Panc1 (cell line): ENCODE measurements at regions not wholly inside any gene's neighbourhood (a gene's known extent, or its start where the extent isn't known, plus 50 kb on each side); places are given as distances from the start of the nearest gene placed in this dataset.

Source experiments
- ATAC-seq: fragments of 200-7000 bp; cut with Tn5 transposase; 2 replicates; pipeline ENCODE4 v1.9.1; 2020; ENCODE audit warnings: mild to moderate bottlenecking, moderate library complexity
- BruUV-seq: library from RNA; stranded (reverse); fragments of 400-500 nt; replicated peaks from 2 replicates; lab custom pipeline; 2021; lab: Mats Ljungman, UMichigan
- CTCF ChIA-PET: fragments of 300-600 bp; sonication (Branson Sonifier 250); formaldehyde crosslinking; loops from one replicate; lab custom pipeline; 2022; ENCODE audit warnings: antibody characterized with exemption; lab: Charles Lee
- POLR2A ChIA-PET: fragments of 300-600 bp; sonication (Branson Sonifier 250); formaldehyde crosslinking; loops from one replicate; lab custom pipeline; 2022; ENCODE audit warnings: antibody characterized with exemption; lab: Charles Lee
- DNase-seq: peaks from one replicate; pipeline ENCODE4 v3.0.0-alpha.2; 2010; ENCODE audit warnings: low read depth, low spot score
- H3K27ac ChIP-seq: 2 replicates; pipeline ENCODE4 v1.5.1; 2011; ENCODE audit warnings: mild to moderate bottlenecking, low read length, inconsistent platforms
- H3K27me3 ChIP-seq: fragments of 200-500 bp; sonication (Bioruptor generic); 2 replicates; pipeline ENCODE4 v1.6.0; 2014; ENCODE audit warnings: low read length, inconsistent platforms; ENCODE audit not compliant: control insufficient read depth, insufficient read depth
- H3K36me3 ChIP-seq: fragments of 200-500 bp; sonication (Bioruptor generic); 2 replicates; pipeline ENCODE4 v1.5.1; 2014; ENCODE audit warnings: inconsistent platforms, mild to moderate bottlenecking, low read length, moderate library complexity; ENCODE audit not compliant: control insufficient read depth, insufficient read depth
- H3K4me1 ChIP-seq: 2 replicates; pipeline ENCODE4 v1.5.1; 2011; ENCODE audit warnings: inconsistent platforms, mild to moderate bottlenecking, low read length, moderate library complexity; ENCODE audit not compliant: control insufficient read depth, insufficient read depth
- H3K4me3 ChIP-seq, 2 experiments: 2 replicates each; pipeline ENCODE4 v1.5.1; 2011 to 2012; ENCODE audit warnings: low read depth in 2 of 2, low read length in 2 of 2, mild to moderate bottlenecking in 2 of 2, inconsistent platforms in 1 of 2, moderate library complexity in 1 of 2
- H3K9me3 ChIP-seq: fragments of 200-500 bp; sonication (Bioruptor generic); 2 replicates; pipeline ENCODE4 v1.5.1; 2014; ENCODE audit warnings: low read depth, mild to moderate bottlenecking, inconsistent platforms, low read length, moderate library complexity; ENCODE audit not compliant: control insufficient read depth, insufficient read depth
- CTCF ChIP-seq: fragments of 450-650 bp; IDR thresholded peaks from 2 replicates; pipeline ENCODE4 v1.5.1; 2017; ENCODE audit warnings: mild to moderate bottlenecking
- POLR2AphosphoS5 ChIP-seq: IDR thresholded peaks from 2 replicates; pipeline ENCODE4 v1.6.1; 2012; ENCODE audit warnings: mild to moderate bottlenecking, low read depth, low read length, moderate library complexity
- REST ChIP-seq, 2 experiments: IDR thresholded peaks; 2 replicates each; pipeline ENCODE4 v1.6.1; 2011 to 2012; ENCODE audit warnings: low read depth in 2 of 2, control low read depth in 1 of 2, low read length in 1 of 2, mild to moderate bottlenecking in 1 of 2, moderate library complexity in 1 of 2; ENCODE audit not compliant: insufficient read depth in 1 of 2
- SIN3A ChIP-seq: IDR thresholded peaks from 2 replicates; pipeline ENCODE4 v1.6.1; 2012; ENCODE audit warnings: low read depth, mild to moderate bottlenecking, low read length, moderate library complexity, borderline replicate concordance; ENCODE audit not compliant: insufficient read depth
- TCF7L2 ChIP-seq: IDR thresholded peaks from 2 replicates; pipeline ENCODE4 v1.6.1; 2011; ENCODE audit warnings: mild to moderate bottlenecking, low read depth, low read length, inconsistent platforms
- in situ Hi-C: cut with HindIII; loops from 2 replicates; pipeline ENCODE4 v1.10.0; 2016; ENCODE audit warnings: low sequenced_read_pairs, low pct_unique_long_range_greater_than_20kb
- intact Hi-C: fragments of 100-400 bp; cut with micrococcal nuclease; formaldehyde crosslinking; loops from one replicate; pipeline ENCODE4 v1.10.0; 2022; ENCODE audit not compliant: unreplicated experiment

GRCh38 chr7:155207326-155208002 lies 90.2 kb upstream of the INSIG1 start:
- in situ Hi-C loops (no loop called here), intact Hi-C loops (no loop called here)
- DNase-seq (no peak), ATAC-seq (no peak)
- no peak overlapping the region for H3K27ac ChIP-seq
- no peaks in the 10 kb centered on the region for H3K9me3 ChIP-seq
- ChIA-PET POLR2A (no interaction called here), CTCF (no interaction called here)
- BruUV-seq, result no TSS peak
- peaks cover 21% of the 10 kb centered on the region for H3K4me1 ChIP-seq
- H3K27me3 ChIP-seq, result no peaks in the 10 kb centered on the region
- no peak overlapping the region for H3K4me3 ChIP-seq
- TF ChIP-seq POLR2AphosphoS5, result no peak
- peak in 1 of 2 experiments; percentile 51; a peak in 1 of 4 replicates for TF ChIP-seq REST (IDR thresholded peaks at IDR 0.05; ENCODE audit: insufficient read depth in 1 of 2, low read depth in 2 of 2, low read length in 1 of 2)
- no peaks in the 10 kb centered on the region for H3K36me3 ChIP-seq

- peaks cover 19% of the 10 kb centered on the region for H3K4me1 ChIP-seq
- H3K36me3 ChIP-seq, result no peaks in the 10 kb centered on the region
- no peak for TF ChIP-seq REST (IDR thresholded peaks at IDR 0.05; ENCODE audit: insufficient read depth in 1 of 2, low read depth in 2 of 2, low read length in 1 of 2)
- no peak for TF ChIP-seq CTCF
- no peak for TF ChIP-seq SIN3A
- TF ChIP-seq TCF7L2, result no peak
- TF ChIP-seq POLR2AphosphoS5, result no peak
- ChIA-PET POLR2A (no interaction called here), CTCF (no interaction called here)
- DNase-seq, result no peak
- no TSS peak for BruUV-seq
- intact Hi-C loops, result no loop called here
- no peaks in the 10 kb centered on the region for H3K27me3 ChIP-seq
- no peak for ATAC-seq
- no peak overlapping the region for H3K4me3 ChIP-seq
- no peak overlapping the region for H3K27ac ChIP-seq
- in situ Hi-C loops, result no loop called here
- H3K9me3 ChIP-seq, result no peaks in the 10 kb centered on the region
These were observed 88.8 kb upstream of the INSIG1 start for GRCh38 chr7:155208681-155209477.
